HG02623 (cell line): ENCODE measurements at regions not wholly inside any gene's neighbourhood (a gene's known extent, or its start where the extent isn't known, plus 50 kb on each side); places are given as distances from the start of the nearest gene placed in this dataset.
"Not testable (repeated sequence)": the region's sequence is repeated elsewhere in the genome, so short reads cannot be mapped to it uniquely, and the experiment has no call there.

Source experiments
- ATAC-seq: cut with Tn5 transposase; IDR thresholded peaks from one replicate; pipeline ENCODE4 v1.9.1; 2021; ENCODE audit warnings: moderate library complexity; ENCODE audit not compliant: unreplicated experiment

- not testable (repeated sequence) for ATAC-seq
Measured at GRCh38 chr4:19016550-19016949, 995.0 kb upstream of the LCORL start.

- no peak for ATAC-seq
Measured at GRCh38 chr4:19014594-19014993, 993.0 kb upstream of the LCORL start.

GRCh38 chr4:19010761-19011160 is 989.2 kb upstream of the LCORL start:
- ATAC-seq, result no peak

GRCh38 chr4:19009881-19010280 is 988.3 kb upstream of the LCORL start:
- ATAC-seq, result no peak

GRCh38 chr4:19005211-19005610 is 983.7 kb upstream of the LCORL start:
- no peak for ATAC-seq

GRCh38 chr4:19002170-19002569 is 980.6 kb upstream of the LCORL start:
- ATAC-seq, result no peak

GRCh38 chr4:18999595-18999994 is 978.0 kb upstream of the LCORL start:
- ATAC-seq, result no peak

- no peak for ATAC-seq
Measured at GRCh38 chr4:18981234-18981615, 959.7 kb upstream of the LCORL start.

- ATAC-seq, result peak; percentile 88
Measured at GRCh38 chr4:18980516-18981233, 959.1 kb upstream of the LCORL start.

- no peak for ATAC-seq
Measured at GRCh38 chr4:18976884-18977283, 955.3 kb upstream of the LCORL start.

- no peak for ATAC-seq
Measured at GRCh38 chr4:18975916-18976808, 954.6 kb upstream of the LCORL start.

GRCh38 chr4:18973296-18973695 is 951.7 kb upstream of the LCORL start:
- ATAC-seq, result no peak

GRCh38 chr4:18961879-18962278 is 940.3 kb upstream of the LCORL start:
- ATAC-seq, result no peak

GRCh38 chr4:18961266-18961665 is 939.7 kb upstream of the LCORL start:
- no peak for ATAC-seq

- ATAC-seq, result no peak
Measured at GRCh38 chr4:18957716-18958115, 936.2 kb upstream of the LCORL start.

- ATAC-seq, result no peak
Measured at GRCh38 chr4:18954538-18954937, 933.0 kb upstream of the LCORL start.

- no peak for ATAC-seq
Measured at GRCh38 chr4:18953613-18954012, 932.1 kb upstream of the LCORL start.

GRCh38 chr4:18945464-18945863 is 923.9 kb upstream of the LCORL start:
- no peak for ATAC-seq

- no peak for ATAC-seq
Measured at GRCh38 chr4:18942874-18943273, 921.3 kb upstream of the LCORL start.

GRCh38 chr4:18938343-18939099 is 917.0 kb upstream of the LCORL start:
- ATAC-seq, result no peak

GRCh38 chr4:18937746-18938145 is 916.2 kb upstream of the LCORL start:
- ATAC-seq, result no peak

GRCh38 chr4:18937080-18937479 is 915.5 kb upstream of the LCORL start:
- no peak for ATAC-seq
